Bronchial epithelial cell (primary cell): ENCODE measurements at regions not wholly inside any gene's neighbourhood (a gene's known extent, or its start where the extent isn't known, plus 50 kb on each side); places are given as distances from the start of the nearest gene placed in this dataset.

Experiments used
- DNase-seq: peaks from one replicate; pipeline ENCODE4 v3.0.0-alpha.2; 2010; ENCODE audit warnings: low read depth
- FAIRE-seq: peaks from 2 replicates; lab custom pipeline; 2011; peaks lifted over from hg19 to GRCh38; lab: Jason Lieb, UNC
- H3K27me3 ChIP-seq: 2 replicates; pipeline ENCODE4 v1.5.1; 2011; ENCODE audit warnings: low read length; ENCODE audit not compliant: control insufficient read depth, insufficient read depth
- H3K36me3 ChIP-seq: 2 replicates; pipeline ENCODE4 v1.5.1; 2011; ENCODE audit warnings: low read length; ENCODE audit not compliant: control insufficient read depth, insufficient read depth
- H3K4me3 ChIP-seq: 2 replicates; pipeline ENCODE4 v1.5.1; 2011; ENCODE audit warnings: mild to moderate bottlenecking, low read depth, low read length, control low read depth
- CTCF ChIP-seq: IDR thresholded peaks from 2 replicates; pipeline ENCODE4 v1.5.1; 2011; ENCODE audit warnings: mild to moderate bottlenecking, moderate library complexity, low read length, control low read depth, inconsistent platforms; ENCODE audit not compliant: insufficient read depth, severe bottlenecking

- FAIRE-seq (no peak), DNase-seq (no peak)
- Histone ChIP-seq H3K4me3 (no peak overlapping the region), H3K36me3 (no peaks in the 10 kb centered on the region), H3K27me3 (peaks cover 4% of the 10 kb centered on the region)
- TF ChIP-seq CTCF: no peak
These were observed 122.2 kb upstream of the IGF1R start for GRCh38 chr15:98526094-98526493.

- DNase-seq: no peak
- Histone ChIP-seq H3K4me3 (no peak overlapping the region), H3K36me3 (no peaks in the 10 kb centered on the region), H3K27me3 (peaks cover 4% of the 10 kb centered on the region)
- no peak for FAIRE-seq
- TF ChIP-seq CTCF: no peak
These were observed 120.2 kb upstream of the IGF1R start for GRCh38 chr15:98528046-98528725.

- FAIRE-seq: no peak
- H3K4me3 ChIP-seq: no peak overlapping the region
- H3K27me3 ChIP-seq: peaks cover 4% of the 10 kb centered on the region
- no peak for DNase-seq
- no peak for TF ChIP-seq CTCF
- no peaks in the 10 kb centered on the region for H3K36me3 ChIP-seq
These were observed 118.9 kb upstream of the IGF1R start for GRCh38 chr15:98529205-98530145.

- H3K36me3 ChIP-seq: no peaks in the 10 kb centered on the region
- no peak overlapping the region for H3K4me3 ChIP-seq
- no peak for TF ChIP-seq CTCF
- FAIRE-seq (no peak), DNase-seq (peak; percentile 36)
- peaks cover 4% of the 10 kb centered on the region for H3K27me3 ChIP-seq
These were observed 117.8 kb upstream of the IGF1R start for GRCh38 chr15:98530570-98530969.

- FAIRE-seq: no peak
These were observed 116.3 kb upstream of the IGF1R start for GRCh38 chr15:98532063-98532462.

More at GRCh38 chr15:98532063-98532462, 116.3 kb upstream of the IGF1R start:
- Histone ChIP-seq H3K36me3 (no peaks in the 10 kb centered on the region), H3K27me3 (peaks cover 4% of the 10 kb centered on the region), H3K4me3 (no peak overlapping the region)
- no peak for DNase-seq
- TF ChIP-seq CTCF: no peak
